Adrenal gland (tissue), 9 donors: ENCODE measurements at regions not wholly inside any gene's neighbourhood (a gene's known extent, or its start where the extent isn't known, plus 50 kb on each side); places are given as distances from the start of the nearest gene placed in this dataset.

Experiments
- DNase-seq, 7 donors: peaks; one replicate each; pipeline ENCODE4 v3.0.0-alpha.2; 2019 to 2020
- H3K27ac ChIP-seq, 5 donors: fragments of 200-600 bp; sonication (generic) in 4 of 5; 1 replicate in 3 of 5; 2 replicates in 2 of 5; pipeline versions ENCODE4 v1.5.1 to v1.8.0; 2016 to 2020; ENCODE audit warnings: mild to moderate bottlenecking in 1 of 5
- H3K27me3 ChIP-seq: fragments of 200-600 bp; 2 replicates; pipeline ENCODE4 v1.8.0; 2021
- H3K36me3 ChIP-seq, 2 donors: fragments of 200-600 bp; replicated peaks in 1 of 2; 1 replicate in 1 of 2; 2 replicates in 1 of 2; pipeline versions ENCODE4 v1.5.1 to v1.8.0; 2018 to 2022
- H3K4me1 ChIP-seq, 2 donors: fragments of 200-600 bp; replicated peaks in 1 of 2; 1 replicate in 1 of 2; 2 replicates in 1 of 2; pipeline versions ENCODE4 v1.5.1 to v1.8.0; 2018 to 2021
- H3K4me3 ChIP-seq, 4 donors: fragments of 200-600 bp; sonication (generic) in 3 of 4; one replicate each; pipeline ENCODE4 v1.5.1; 2016 to 2018
- H3K9me3 ChIP-seq, 3 donors: fragments of 200-600 bp; sonication (generic) in 1 of 3; replicated peaks in 1 of 3; 1 replicate in 2 of 3; 2 replicates in 1 of 3; pipeline versions ENCODE4 v1.5.1 to v1.8.0; 2016 to 2021
- CTCF ChIP-seq, 6 experiments: fragments of 450-650 bp in 4 of 6; fragments of 200-600 bp in 2 of 6; sonication (generic) in 1 of 6; IDR thresholded peaks; 1 replicate in 5 of 6; 2 replicates in 1 of 6; pipeline versions ENCODE4 v1.5.1 to v1.8.0; 2016 to 2021; ENCODE audit warnings: antibody characterized with exemption in 6 of 6, mild to moderate bottlenecking in 2 of 6, moderate library complexity in 1 of 6
- POLR2A ChIP-seq, 2 donors: fragments of 450-650 bp; IDR thresholded peaks; one replicate each; pipeline ENCODE4 v1.6.1; 2017; ENCODE audit warnings: antibody characterized with exemption in 2 of 2, mild to moderate bottlenecking in 2 of 2, moderate library complexity in 1 of 2
- WGBS, 4 donors: extraction: QIAGEN DNeasy Blood & Tissue Kit in 2 of 4; methylation state at CpG; one replicate each; pipeline versions ENCODE4 v1.1.5 to v1.1.7; 2013 to 2017; 5-methylcytosine and 5-hydroxymethylcytosine counted together
- intact Hi-C, 2 donors: fragments of 100-400 bp; cut with DNase I; formaldehyde crosslinking; loops; one replicate each; pipeline versions ENCODE4 v1.14.1 to v1.15.0; 2022 to 2023
- microRNA counts, 2 donors: library from miRNA; unstranded; fragments of <30 nt; microRNA quantifications; one replicate each; lab custom pipeline; 2016
- microRNA-seq, 3 donors: library from miRNA; unstranded; fragments of <30 nt; microRNA quantifications; one replicate each; pipeline ENCODE4, GENCODE V29; 2017 to 2020
- small RNA-seq, 2 donors: library from RNA; depleted of rRNA; stranded (forward); fragments of <200 nt; gene quantifications; one replicate each; pipeline ENCODE3, GENCODE V24; 2016
- donor health status: healthy with polysubstance abuse.
- donor health status: Bipolar disorder and iron deficiency.
- donor health status: DM: yes; HTN: yes; CAD: no.
- donor health status: DM: no; HTN: no; CAD: no.
- donor health status: DM: no; HTN: no; CAD: no.

- no peak for DNase-seq
- Histone ChIP-seq H3K4me3 (no peak overlapping the region), H3K27ac (no peak overlapping the region), H3K36me3 (no peaks in the 10 kb centered on the region), H3K4me1 (no peaks in the 10 kb centered on the region), H3K27me3 (no peaks in the 10 kb centered on the region), H3K9me3 (no peaks in the 10 kb centered on the region)
- TF ChIP-seq CTCF (IDR thresholded peaks at IDR 0.05) = no peak
- TF ChIP-seq POLR2A (IDR thresholded peaks at IDR 0.05) = no peak
- intact Hi-C loops = no loop called here
- 31 to 51% (median 42%) methylated on average over 1 of the region's 1 CpG for WGBS, 4 donors
Measured at GRCh38 chr2:184543832-184544231, 54.5 kb upstream of the ZNF804A start.

MicroRNAs in the stretch of these regions (microRNA counts, 767-probe panel; counts per million panel counts)
- 0 counts per million in 2 donors for microRNA hsa-miR-548ae (lab: Ali Mortazavi, UCI)

Small RNA genes in the stretch of these regions (microRNA-seq; reads per million reads assigned to microRNA genes)
- 0 reads per million in 3 donors for gene MIR548AE1

Small RNA genes in the stretch of these regions (small RNA-seq; reads per million reads assigned to genes)
- gene MIR548AE1 = 0 reads per million in 2 donors
